CD4-positive, alpha-beta T cell treated with Interleukin-21 for 1 hour (primary cell): ENCODE measurements at regions not wholly inside any gene's neighbourhood (a gene's known extent, or its start where the extent isn't known, plus 50 kb on each side); places are given as distances from the start of the nearest gene placed in this dataset.
A peak's percentile ranks its signal among the peaks of the same experiment; 100 is the strongest.
"Not testable (repeated sequence)": the region's sequence is repeated elsewhere in the genome, so short reads cannot be mapped to it uniquely, and the experiment has no call there.

Source experiments
- DNase-seq: peaks from one replicate; pipeline ENCODE4 v3.0.0-alpha.2; 2020

DNA sequence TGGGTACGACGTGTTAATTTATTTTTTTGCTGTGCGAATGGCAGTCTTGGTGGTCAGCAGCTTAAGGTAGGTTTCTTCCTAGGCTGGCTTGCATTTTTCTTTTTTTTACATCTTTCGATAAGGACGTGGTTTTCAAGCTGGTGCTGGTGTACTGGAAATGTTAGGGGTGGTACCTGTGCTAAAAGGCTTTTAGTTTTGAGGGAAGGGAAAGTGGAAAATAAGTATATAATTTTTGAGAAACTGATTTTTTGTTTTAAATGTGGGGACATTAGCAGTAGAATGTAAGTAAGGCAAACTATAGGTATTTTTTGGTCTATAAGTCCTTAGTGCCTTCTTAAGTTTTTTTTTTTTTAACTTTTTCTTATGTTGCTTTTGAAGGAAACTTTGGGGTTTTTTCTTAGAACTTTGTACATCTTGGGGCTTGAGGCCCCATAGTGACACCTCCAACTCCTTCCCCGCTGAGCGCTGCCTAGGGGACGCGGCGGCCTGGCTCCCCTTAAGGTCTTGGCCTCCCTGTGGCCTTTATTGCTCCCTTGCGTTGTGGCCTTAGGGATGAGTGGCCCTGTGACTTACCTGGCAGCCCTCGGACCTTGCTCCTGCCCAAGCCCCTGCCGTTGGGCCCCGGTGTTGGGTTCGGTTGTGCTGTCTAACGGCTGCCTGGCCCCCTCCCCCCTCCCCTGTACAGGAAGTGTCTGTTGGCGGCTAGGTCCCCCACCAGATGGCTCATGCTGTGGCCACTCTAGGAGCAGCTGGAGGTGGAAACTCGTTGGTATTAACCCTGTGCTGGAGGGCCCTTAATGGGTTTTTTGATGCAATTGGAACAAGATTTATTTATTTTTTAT, 88.0 kb upstream of the RPRML start:
- DNase-seq = peak; percentile 88

DNA sequence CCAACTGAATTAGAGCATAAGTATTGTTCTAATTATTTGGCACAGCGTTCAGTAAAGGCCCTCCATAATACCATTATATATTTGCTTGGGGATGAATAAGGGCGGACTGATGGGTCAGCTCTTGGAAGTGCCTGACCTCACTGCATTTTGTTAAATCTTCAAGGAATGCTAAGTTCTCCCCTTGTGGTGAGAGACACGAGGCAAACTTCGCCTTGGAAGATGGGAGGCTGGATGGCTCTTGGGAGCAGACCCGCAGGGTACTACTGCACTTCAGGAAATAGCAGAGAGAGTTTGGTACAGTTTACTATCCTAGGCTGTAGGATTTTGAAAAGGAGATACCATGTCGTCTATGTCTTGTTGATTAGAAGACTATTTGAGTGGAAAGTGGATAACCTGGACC, 87.0 kb upstream of the RPRML start:
- no peak for DNase-seq

DNA sequence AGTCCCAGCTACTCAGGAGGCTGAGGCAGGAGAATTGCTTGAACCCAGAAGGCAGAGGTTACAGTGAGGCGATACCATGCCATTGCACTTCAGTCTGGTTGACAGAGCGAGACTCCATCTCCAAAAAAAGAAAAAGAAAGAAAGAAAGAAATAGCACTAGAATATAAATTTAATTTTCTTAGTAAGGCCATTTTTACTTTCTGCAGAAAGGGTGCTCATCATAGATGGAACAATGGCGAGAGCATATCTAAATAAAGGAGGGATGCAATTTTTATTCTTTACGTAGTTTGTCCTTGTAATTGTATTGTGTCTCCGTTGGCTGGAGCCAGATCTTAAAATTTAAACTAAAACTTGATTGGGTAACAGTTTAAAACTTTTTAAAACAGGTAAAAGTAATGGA, 85.6 kb upstream of the RPRML start:
- no peak for DNase-seq

DNA sequence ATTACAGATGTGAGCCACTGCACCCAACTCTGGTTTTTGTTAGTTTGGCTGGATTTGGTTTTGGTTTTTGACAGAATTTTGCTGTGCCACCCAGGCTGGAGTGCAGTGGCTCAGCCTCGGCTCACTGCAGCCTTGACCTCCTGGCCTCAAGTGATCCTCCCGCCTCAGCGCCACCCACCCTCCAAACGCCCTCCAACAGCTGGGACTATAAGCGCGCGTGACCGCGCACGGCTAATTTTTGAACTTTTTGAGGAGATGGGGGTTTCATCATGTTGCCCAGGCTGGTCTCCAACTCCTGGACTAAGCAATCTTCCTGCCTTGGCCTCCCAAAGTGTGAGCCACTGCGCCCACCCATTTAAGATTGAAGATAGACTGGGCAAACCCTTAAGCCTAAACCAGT, 84.4 kb upstream of the RPRML start:
- DNase-seq = no peak

DNA sequence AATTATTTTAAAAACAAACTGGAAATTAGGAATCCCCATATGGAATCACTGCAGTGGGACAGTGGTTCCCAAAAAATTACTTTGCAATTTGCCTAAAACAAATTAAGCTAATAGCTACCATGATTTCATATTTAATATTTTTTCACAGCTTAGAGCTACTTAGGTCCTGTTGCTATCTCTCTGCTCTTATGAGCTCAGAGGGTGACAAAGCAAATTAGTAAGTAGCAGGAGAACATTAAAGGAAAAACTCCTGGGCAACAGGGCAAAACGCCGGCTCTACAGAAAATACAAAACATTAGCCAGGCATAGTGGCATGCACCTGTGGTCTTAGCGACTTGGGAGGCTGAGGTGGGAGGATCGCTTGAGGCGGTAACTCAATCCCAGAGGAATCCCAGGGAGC, 83.8 kb upstream of the RPRML start:
- not testable (repeated sequence) for DNase-seq

DNA sequence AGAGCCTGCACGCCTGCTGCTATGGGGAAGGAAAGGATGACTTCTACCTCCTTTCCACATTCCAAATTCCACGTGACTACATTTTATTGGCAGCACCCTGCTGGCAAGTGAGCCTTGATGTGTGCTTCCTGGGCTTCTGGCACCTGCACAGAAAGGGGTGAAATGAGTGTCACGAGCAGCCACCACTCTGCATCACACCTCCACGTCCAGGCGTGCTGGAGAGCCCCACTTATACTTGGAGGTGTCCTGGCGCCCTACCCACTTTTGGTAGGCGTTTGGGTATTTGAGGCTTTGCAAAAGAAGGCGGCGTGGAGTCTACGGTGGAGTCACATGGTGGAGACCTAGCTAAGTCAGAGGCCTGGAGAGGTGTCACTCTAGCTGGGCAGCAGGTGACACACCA, 81.0 kb upstream of the RPRML start:
- DNase-seq = not testable (repeated sequence)

DNA sequence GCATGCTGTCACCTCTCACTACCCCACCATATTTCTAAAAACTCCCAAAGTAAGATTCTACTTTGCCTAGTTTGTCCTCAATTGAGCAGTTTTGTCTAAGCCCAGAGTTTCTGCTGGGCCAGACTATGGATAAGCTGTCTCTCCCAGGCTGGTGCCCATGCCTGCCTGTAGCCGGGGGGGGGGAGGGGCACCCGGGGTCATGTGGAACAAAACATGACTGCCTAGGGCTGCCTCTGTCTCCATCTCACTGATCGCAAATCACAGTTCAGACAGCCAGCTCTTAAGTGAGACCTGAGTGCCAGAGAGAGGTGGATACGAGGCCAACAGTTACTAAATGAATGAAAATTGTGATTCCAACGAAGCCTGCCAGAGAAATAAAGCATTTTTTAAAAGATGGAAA, 78.8 kb upstream of the RPRML start:
- DNase-seq = no peak

DNA sequence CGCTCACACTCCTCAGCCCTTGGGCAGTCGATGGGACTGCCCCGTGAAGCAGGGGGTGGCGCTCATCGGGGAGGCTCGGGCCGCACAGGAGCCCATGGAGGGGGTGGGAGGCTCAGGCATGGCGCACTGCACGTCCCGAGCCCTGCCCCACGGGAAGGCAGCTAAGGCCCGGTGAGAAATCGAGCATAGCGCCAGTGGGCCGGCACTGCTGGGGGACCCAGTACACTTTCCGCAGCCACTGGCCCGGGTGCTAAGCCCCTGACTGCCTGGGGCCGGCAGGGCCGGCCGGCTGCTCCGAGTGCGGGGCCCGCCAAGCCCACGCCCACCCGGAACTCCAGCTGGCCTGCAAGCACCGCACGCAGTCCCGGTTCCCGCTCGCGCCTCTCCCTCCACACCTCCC, 78.2 kb upstream of the RPRML start:
- not testable (repeated sequence) for DNase-seq

DNA sequence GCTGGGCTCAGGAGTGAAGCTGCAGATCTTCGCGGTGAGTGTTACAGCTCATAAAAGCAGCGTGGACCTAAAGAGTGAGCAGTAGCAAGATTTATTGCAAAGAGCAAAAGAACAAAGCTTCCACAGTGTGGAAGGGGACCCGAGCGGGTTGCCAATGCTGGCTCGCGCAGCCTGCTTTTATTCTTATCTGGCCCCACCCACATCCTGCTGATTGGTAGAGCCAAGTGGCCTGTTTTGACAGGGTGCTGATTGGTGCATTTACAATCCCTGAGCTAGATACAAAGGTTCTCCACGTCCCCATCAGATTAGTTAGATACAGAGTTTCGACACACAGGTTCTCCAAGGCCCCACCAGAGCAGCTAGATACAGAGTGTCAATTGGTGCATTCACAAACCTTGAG, 77.6 kb upstream of the RPRML start:
- DNase-seq = not testable (repeated sequence)
